GM23248 (cell line): ENCODE measurements at regions not wholly inside any gene's neighbourhood (a gene's known extent, or its start where the extent isn't known, plus 50 kb on each side); places are given as distances from the start of the nearest gene placed in this dataset.

Experiments used
- DNase-seq: peaks from one replicate; pipeline ENCODE4 v3.0.0-alpha.2; 2015
- H2AFZ ChIP-seq: fragments of 200-600 bp; sonication (generic); 2 replicates; pipeline ENCODE4 v1.6.1; 2016; ENCODE audit warnings: antibody characterized with exemption
- H3F3A ChIP-seq: fragments of 200-600 bp; sonication (generic); 2 replicates; pipeline ENCODE4 v1.6.1; 2016; ENCODE audit warnings: mild to moderate bottlenecking, antibody characterized with exemption, mixed run types; ENCODE audit not compliant: insufficient read depth
- H3K27ac ChIP-seq: fragments of 200-600 bp; sonication (generic); 2 replicates; pipeline ENCODE4 v1.5.1; 2016; ENCODE audit warnings: mild to moderate bottlenecking
- H3K27me3 ChIP-seq: fragments of 200-600 bp; sonication (generic); replicated peaks from 2 replicates; pipeline ENCODE4 v1.6.1; 2016; ENCODE audit warnings: mild to moderate bottlenecking; ENCODE audit not compliant: insufficient read depth
- H3K36me3 ChIP-seq: fragments of 200-600 bp; sonication (generic); 2 replicates; pipeline ENCODE4 v1.6.1; 2016; ENCODE audit warnings: low read depth, mild to moderate bottlenecking
- H3K4me1 ChIP-seq: fragments of 200-600 bp; sonication (generic); 2 replicates; pipeline ENCODE4 v1.6.1; 2016; ENCODE audit warnings: mild to moderate bottlenecking; ENCODE audit not compliant: insufficient read depth
- H3K4me2 ChIP-seq: fragments of 200-600 bp; sonication (generic); one replicate; pipeline ENCODE4 v1.6.1; 2016; ENCODE audit warnings: mild to moderate bottlenecking; ENCODE audit not compliant: unreplicated experiment
- H3K4me3 ChIP-seq: fragments of 200-600 bp; sonication (generic); 2 replicates; pipeline ENCODE4 v1.5.1; 2016; ENCODE audit warnings: mild to moderate bottlenecking
- H3K79me2 ChIP-seq: fragments of 200-600 bp; sonication (generic); 2 replicates; pipeline ENCODE4 v1.6.1; 2016; ENCODE audit warnings: mild to moderate bottlenecking; ENCODE audit not compliant: insufficient read depth
- H3K9ac ChIP-seq: fragments of 200-600 bp; sonication (generic); 2 replicates; pipeline ENCODE4 v1.6.1; 2016; ENCODE audit warnings: mild to moderate bottlenecking
- H3K9me2 ChIP-seq: fragments of 200-600 bp; sonication (generic); 2 replicates; pipeline ENCODE4 v1.6.1; 2016; ENCODE audit warnings: mixed run types, mild to moderate bottlenecking, moderate library complexity; ENCODE audit not compliant: insufficient read depth
- H3K9me3 ChIP-seq: fragments of 200-600 bp; sonication (generic); one replicate; pipeline ENCODE4 v1.6.1; 2017; ENCODE audit warnings: low read depth
- H4K20me1 ChIP-seq: fragments of 200-600 bp; sonication (generic); 2 replicates; pipeline ENCODE4 v1.6.0; 2016; ENCODE audit not compliant: insufficient read depth
- EZH2 ChIP-seq: fragments of 200-600 bp; sonication (generic); IDR thresholded peaks from 2 replicates; pipeline ENCODE4 v1.6.1; 2018; ENCODE audit warnings: antibody characterized with exemption, mild to moderate bottlenecking; ENCODE audit not compliant: insufficient read depth, poor library complexity, severe bottlenecking
- EZH2phosphoT487 ChIP-seq: fragments of 200-600 bp; sonication (generic); IDR thresholded peaks from 2 replicates; pipeline ENCODE4 v1.6.1; 2018; ENCODE audit warnings: antibody characterized with exemption, moderate library complexity, mild to moderate bottlenecking, low read depth; ENCODE audit not compliant: insufficient read depth
- WGBS, 2 experiments: methylation state at CpG; one replicate each; pipeline ENCODE4 v1.1.6; 2015 to 2017; ENCODE audit warnings: low lambda C conversion rate in 2 of 2, low coverage in 1 of 2; ENCODE audit errors: missing lambda C conversion rate in 2 of 2; 5-methylcytosine and 5-hydroxymethylcytosine counted together
- in situ Hi-C: fragments of 300-500 bp; cut with MboI; formaldehyde crosslinking; loops from 2 replicates; pipeline ENCODE4 v1.15.0; 2020

GRCh38 chr12:111056618-111057521 is 136.5 kb upstream of the MYL2 start:
- H3K4me3 ChIP-seq, result no peak overlapping the region
- no peaks in the 10 kb centered on the region for H3K4me1 ChIP-seq
- H3K9me2 ChIP-seq, result no peaks in the 10 kb centered on the region
- in situ Hi-C loops, result no loop called here
- peaks cover 7% of the 10 kb centered on the region; the same call in 1 of the 2 replicates for H3K27me3 ChIP-seq
- no peak overlapping the region for H3K4me2 ChIP-seq
- no peaks in the 10 kb centered on the region for H3K36me3 ChIP-seq
- no peaks in the 10 kb centered on the region for H3K9me3 ChIP-seq
- no peak overlapping the region for H2AFZ ChIP-seq
- 65 to 70% methylated on average over 8 of the region's 8 CpGs for WGBS, 2 experiments
- no peak overlapping the region for H3K27ac ChIP-seq
- no peak for DNase-seq
- no peaks in the 10 kb centered on the region for H4K20me1 ChIP-seq
- H3K79me2 ChIP-seq, result no peaks in the 10 kb centered on the region
- no peak overlapping the region for H3K9ac ChIP-seq
- H3F3A ChIP-seq, result no peaks in the 10 kb centered on the region
- TF ChIP-seq EZH2phosphoT487 (no peak), EZH2 (no peak)

DNA sequence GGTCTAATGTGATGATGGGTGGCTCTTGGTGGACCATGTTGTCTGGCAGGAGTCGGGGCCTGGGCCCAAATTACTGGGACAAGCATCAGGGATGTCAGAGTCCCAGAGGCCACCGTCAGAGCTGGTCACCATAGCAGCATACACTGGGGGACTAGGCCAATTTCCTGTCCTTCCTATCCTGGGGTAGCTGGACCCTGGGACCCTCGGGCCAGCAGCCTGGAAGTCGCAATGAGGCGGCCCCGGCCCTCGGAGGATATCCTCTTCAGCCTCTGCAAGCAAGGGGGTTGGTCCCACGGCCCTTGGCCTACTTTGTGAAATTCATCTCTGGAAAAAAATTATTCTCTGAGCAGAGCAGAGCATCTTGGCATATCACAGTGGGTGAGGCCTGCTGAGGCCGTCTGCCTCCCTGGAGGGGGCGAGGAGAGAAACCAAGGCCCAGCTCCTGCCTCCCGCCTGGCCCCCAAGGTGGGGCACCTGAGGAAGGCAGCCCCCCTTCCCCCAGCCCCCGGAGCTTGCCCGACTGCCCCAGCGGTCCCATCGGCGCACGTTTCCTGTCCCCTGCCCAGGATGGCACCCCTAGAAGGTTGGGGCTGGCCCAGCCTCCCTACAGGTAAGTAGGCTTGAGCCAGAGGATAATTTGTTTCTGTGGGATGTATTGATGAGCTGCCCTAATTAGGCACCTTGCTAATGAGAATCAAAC is 135.0 kb upstream of the MYL2 start:
- H3K4me1 ChIP-seq, result no peaks in the 10 kb centered on the region
- H4K20me1 ChIP-seq, result no peaks in the 10 kb centered on the region
- H3K27ac ChIP-seq, result no peak overlapping the region
- H3K4me2 ChIP-seq, result no peak overlapping the region
- H3F3A ChIP-seq, result no peaks in the 10 kb centered on the region
- in situ Hi-C loops, result no loop called here
- no peaks in the 10 kb centered on the region for H3K9me2 ChIP-seq
- no peak overlapping the region for H3K4me3 ChIP-seq
- no peak for DNase-seq
- no peak overlapping the region for H3K9ac ChIP-seq
- no peaks in the 10 kb centered on the region for H3K9me3 ChIP-seq
- peaks cover 9% of the 10 kb centered on the region; the same call in 1 of the 2 replicates for H3K27me3 ChIP-seq
- H3K79me2 ChIP-seq, result no peaks in the 10 kb centered on the region
- no peak overlapping the region for H2AFZ ChIP-seq
- 72 to 73% methylated on average over 15 to 17 of the region's 17 CpGs for WGBS, 2 experiments
- H3K36me3 ChIP-seq, result no peaks in the 10 kb centered on the region
- no peak for TF ChIP-seq EZH2phosphoT487
- no peak for TF ChIP-seq EZH2

GRCh38 chr12:111048991-111049390 is 128.6 kb upstream of the MYL2 start:
- Histone ChIP-seq H3K4me1 (no peaks in the 10 kb centered on the region), H3K36me3 (no peaks in the 10 kb centered on the region), H3F3A (no peaks in the 10 kb centered on the region), H2AFZ (no peak overlapping the region), H3K27ac (no peak overlapping the region), H3K27me3 (peaks cover 6% of the 10 kb centered on the region; the same call in 1 of the 2 replicates), H3K4me2 (no peak overlapping the region), H3K9ac (no peak overlapping the region), H3K9me3 (no peaks in the 10 kb centered on the region), H3K79me2 (no peaks in the 10 kb centered on the region), H3K9me2 (no peaks in the 10 kb centered on the region), H4K20me1 (no peaks in the 10 kb centered on the region), H3K4me3 (no peak overlapping the region)
- TF ChIP-seq EZH2phosphoT487 (no peak), EZH2 (no peak)
- DNase-seq, result no peak
- in situ Hi-C loops, result no loop called here
- 0 to 4% methylated on average over 2 of the region's 2 CpGs for WGBS, 2 experiments

DNA sequence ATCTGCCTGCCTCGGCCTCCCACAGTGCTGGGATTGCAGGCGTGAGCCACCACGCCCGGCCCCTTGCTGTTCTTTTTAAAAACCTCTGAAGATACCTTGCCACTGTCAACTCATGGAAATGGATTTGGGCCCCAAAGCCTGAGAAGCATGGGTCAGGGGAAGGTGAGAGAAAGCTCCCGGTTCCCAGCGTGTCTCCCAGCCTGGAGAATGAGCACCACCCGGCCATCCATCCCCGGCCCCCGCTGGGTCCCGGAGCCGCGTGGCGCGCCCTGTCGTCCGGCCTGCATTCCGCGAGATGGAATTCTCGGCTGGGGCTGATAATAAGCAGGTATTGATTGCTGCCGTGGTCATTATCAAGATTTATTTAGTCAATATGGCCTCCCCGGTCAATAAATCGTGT is 126.5 kb upstream of the MYL2 start:
- in situ Hi-C loops, result no loop called here

More for the DNA sequence above, 126.5 kb upstream of the MYL2 start:
- Histone ChIP-seq H3K27me3 (peaks cover 6% of the 10 kb centered on the region; the same call in 1 of the 2 replicates), H3K9ac (no peak overlapping the region), H3K79me2 (no peaks in the 10 kb centered on the region), H3K27ac (no peak overlapping the region), H3K9me3 (no peaks in the 10 kb centered on the region), H3K9me2 (no peaks in the 10 kb centered on the region), H3K36me3 (no peaks in the 10 kb centered on the region), H3K4me3 (no peak overlapping the region), H3F3A (no peaks in the 10 kb centered on the region), H3K4me2 (no peak overlapping the region), H2AFZ (no peak overlapping the region), H4K20me1 (no peaks in the 10 kb centered on the region), H3K4me1 (no peaks in the 10 kb centered on the region)
- no peak for DNase-seq
- no peak for TF ChIP-seq EZH2phosphoT487
- no peak for TF ChIP-seq EZH2
- WGBS, 2 experiments, result 51 to 53% methylated on average over 22 of the region's 22 CpGs
